Ovary (tissue), 3 donors: ENCODE measurements at regions not wholly inside any gene's neighbourhood (a gene's known extent, or its start where the extent isn't known, plus 50 kb on each side); places are given as distances from the start of the nearest gene placed in this dataset.

ENCODE experiments used
- CTCF ChIP-seq, 3 donors: fragments of 450-650 bp in 2 of 3; fragments of 200-600 bp in 1 of 3; IDR thresholded peaks; one replicate each; pipeline versions ENCODE4 v1.5.1 to v1.8.0; 2016 to 2022; ENCODE audit warnings: antibody characterized with exemption in 3 of 3, mild to moderate bottlenecking in 1 of 3
- EP300 ChIP-seq: sonication (generic); formaldehyde crosslinking; IDR thresholded peaks from one replicate; pipeline ENCODE4 v1.6.1; 2017; ENCODE audit warnings: antibody characterized with exemption
- POLR2A ChIP-seq: fragments of 450-650 bp; IDR thresholded peaks from one replicate; pipeline ENCODE4 v1.6.1; 2017; ENCODE audit warnings: antibody characterized with exemption, mild to moderate bottlenecking, moderate library complexity
- donor health status: DM: no; HTN: no; CAD: no.

GRCh38 chr6:141033101-141033500 lies 1099.6 kb upstream of the GJE1 start:
- TF ChIP-seq POLR2A, result no peak
- no peak for TF ChIP-seq CTCF (IDR thresholded peaks at IDR 0.05)
- no peak for TF ChIP-seq EP300
